ENCODE measurements at regions not wholly inside any gene's neighbourhood (a gene's known extent, or its start where the extent isn't known, plus 50 kb on each side); places are given as distances from the start of the nearest gene placed in this dataset.

- dilution Hi-C loops (cut with MboI; ENCODE audit: extremely low pct_ligation_motif_present, low sequenced_read_pairs) (no loop called here), intact Hi-C loops (cut with micrococcal nuclease) (no loop called here)
- no peaks in the 10 kb centered on the region for H4K20me1 ChIP-seq (replicated peaks; ENCODE audit: control insufficient read depth, extremely low read depth, insufficient read depth, low read length)
- FAIRE-seq (no peak), DNase-seq (ENCODE audit: low read depth, low spot score) (no peak)
- TF ChIP-seq POLR2A (IDR thresholded peaks at IDR 0.05; ENCODE audit: low read depth, low read length) (no peak), GATA2 (IDR thresholded peaks at IDR 0.05; ENCODE audit: insufficient read depth, insufficient read length, low read depth, low read length) (no peak), MYC (IDR thresholded peaks at IDR 0.05; ENCODE audit: low read depth, low read length) (no peak), JUN (IDR thresholded peaks at IDR 0.05; ENCODE audit: borderline replicate concordance, insufficient read depth, insufficient read length, low read depth) (no peak), CTCF (IDR thresholded peaks at IDR 0.05; ENCODE audit: extremely low read depth in 1 of 2, insufficient read depth in 1 of 2, low read depth in 1 of 2, low read length in 2 of 2) (no peak), POLR2AphosphoS5 (IDR thresholded peaks at IDR 0.05; ENCODE audit: insufficient read depth, low read depth, low read length) (no peak), EZH2 (IDR thresholded peaks at IDR 0.05; ENCODE audit: borderline replicate concordance, low read depth, low read length, severe bottlenecking) (no peak), FOS (IDR thresholded peaks at IDR 0.05; ENCODE audit: borderline replicate concordance, insufficient read depth, low read length) (no peak)
- TF ChIP-seq, protein P1, sequence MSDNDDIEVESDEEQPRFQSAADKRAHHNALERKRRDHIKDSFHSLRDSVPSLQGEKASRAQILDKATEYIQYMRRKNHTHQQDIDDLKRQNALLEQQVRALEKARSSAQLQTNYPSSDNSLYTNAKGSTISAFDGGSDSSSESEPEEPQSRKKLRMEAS (IDR thresholded peaks at IDR 0.05; ENCODE audit: insufficient read depth, insufficient read length): no peak
- POLR2A ChIA-PET: no interaction called here
- no peak overlapping the region for H3K4me3 ChIP-seq (replicated peaks in 1 of 3; ENCODE audit: insufficient read depth in 1 of 3, low read depth in 1 of 3, low read length in 3 of 3)
- no peaks in the 10 kb centered on the region for H3K9me1 ChIP-seq (replicated peaks; ENCODE audit: control insufficient read depth, extremely low read depth, insufficient read depth, low read length)
- CTCF ChIA-PET: interaction anchor here (1.1 to 3.8 kb wide), 4 partner anchors 13 to 348 kb away, joined by 3 to 14 read pairs (median 4); no protein-coding TSS in a partner anchor
- no peaks in the 10 kb centered on the region for H3K4me1 ChIP-seq (ENCODE audit: control insufficient read depth, extremely low read depth, insufficient read depth, low read length)
- no peak overlapping the region for H3K9ac ChIP-seq (replicated peaks; ENCODE audit: extremely low read depth, insufficient read depth, low read length)
- peaks cover 7% of the 10 kb centered on the region in 2 experiments for H3K27me3 ChIP-seq (ENCODE audit: control insufficient read depth in 2 of 2, insufficient read depth in 2 of 2, low read length in 2 of 2)
- H3K36me3 ChIP-seq (ENCODE audit: control insufficient read depth in 2 of 2, extremely low read depth in 1 of 2, insufficient read depth in 2 of 2, low read length in 2 of 2): no peaks in the 10 kb centered on the region
- H3K27ac ChIP-seq (ENCODE audit: insufficient read depth, low read depth, low read length): no peak overlapping the region
- H3K9me3 ChIP-seq (replicated peaks; ENCODE audit: control insufficient read depth, insufficient read depth, low read length): no peaks in the 10 kb centered on the region
- H3K4me2 ChIP-seq (ENCODE audit: insufficient read depth, low read length): no peak overlapping the region
- BruUV-seq (replicated peaks): no TSS peak
- H3K79me2 ChIP-seq (ENCODE audit: control insufficient read depth, insufficient read depth, low read length): no peaks in the 10 kb centered on the region
- no peak overlapping the region for H2AFZ ChIP-seq (ENCODE audit: low read depth, low read length)
Observed at GRCh38 chr10:91565226-91565625, 67.6 kb downstream of the PPP1R3C start.
